ENCODE measurements at regions not wholly inside any gene's neighbourhood (a gene's known extent, or its start where the extent isn't known, plus 50 kb on each side); places are given as distances from the start of the nearest gene placed in this dataset.

GRCh38 chr9:38338342-38339018 is 54.0 kb upstream of the ALDH1B1 start:
- H3K9me3 ChIP-seq (ENCODE audit: insufficient read depth, low read length) = no peaks in the 10 kb centered on the region
- no peaks in the 10 kb centered on the region for H4K20me1 ChIP-seq (ENCODE audit: insufficient read depth, low read length)
- no peak overlapping the region for H3K27ac ChIP-seq (ENCODE audit: low read length)
- H3K9ac ChIP-seq (ENCODE audit: low read length) = no peak overlapping the region
- no peak overlapping the region for H2AFZ ChIP-seq (ENCODE audit: low read depth, low read length)
- no peak overlapping the region for H3K4me2 ChIP-seq (ENCODE audit: low read length)
- H3K27me3 ChIP-seq (ENCODE audit: low read depth, low read length) = no peaks in the 10 kb centered on the region; the same call in 1 of the 2 replicates
- no peaks in the 10 kb centered on the region for H3K36me3 ChIP-seq (replicated peaks; ENCODE audit: low read depth, low read length)
- no peaks in the 10 kb centered on the region for H3K79me2 ChIP-seq (ENCODE audit: low read length)
- TF ChIP-seq CTCF (IDR thresholded peaks at IDR 0.05; ENCODE audit: low read depth, low read length) (no peak), EZH2phosphoT487 (IDR thresholded peaks at IDR 0.05; ENCODE audit: low read depth) (no peak)
- H3K4me3 ChIP-seq (ENCODE audit: low read length) = no peak overlapping the region
- peaks cover 3% of the 10 kb centered on the region; the same call in 1 of the 2 replicates for H3K4me1 ChIP-seq (ENCODE audit: low read length)

GRCh38 chr9:38337706-38338264 is 54.7 kb upstream of the ALDH1B1 start:
- no peak overlapping the region for H3K9ac ChIP-seq (ENCODE audit: low read length)
- TF ChIP-seq EZH2phosphoT487 (IDR thresholded peaks at IDR 0.05; ENCODE audit: low read depth) = no peak
- H3K4me1 ChIP-seq (ENCODE audit: low read length) = peaks cover 3% of the 10 kb centered on the region; the same call in 1 of the 2 replicates
- H3K4me2 ChIP-seq (ENCODE audit: low read length) = no peak overlapping the region
- H3K9me3 ChIP-seq (ENCODE audit: insufficient read depth, low read length) = no peaks in the 10 kb centered on the region
- no peak overlapping the region for H2AFZ ChIP-seq (ENCODE audit: low read depth, low read length)
- no peaks in the 10 kb centered on the region for H4K20me1 ChIP-seq (ENCODE audit: insufficient read depth, low read length)
- no peaks in the 10 kb centered on the region for H3K36me3 ChIP-seq (replicated peaks; ENCODE audit: low read depth, low read length)
- H3K79me2 ChIP-seq (ENCODE audit: low read length) = no peaks in the 10 kb centered on the region
- H3K4me3 ChIP-seq (ENCODE audit: low read length) = no peak overlapping the region
- no peak overlapping the region for H3K27ac ChIP-seq (ENCODE audit: low read length)
- H3K27me3 ChIP-seq (ENCODE audit: low read depth, low read length) = no peaks in the 10 kb centered on the region; the same call in 1 of the 2 replicates

GRCh38 chr9:38337181-38337580 is 55.3 kb upstream of the ALDH1B1 start:
- Histone ChIP-seq H3K27me3 (ENCODE audit: low read depth, low read length) (no peaks in the 10 kb centered on the region; the same call in 1 of the 2 replicates), H3K79me2 (ENCODE audit: low read length) (no peaks in the 10 kb centered on the region), H3K9me3 (ENCODE audit: insufficient read depth, low read length) (no peaks in the 10 kb centered on the region), H4K20me1 (ENCODE audit: insufficient read depth, low read length) (no peaks in the 10 kb centered on the region), H3K27ac (ENCODE audit: low read length) (no peak overlapping the region), H3K9ac (ENCODE audit: low read length) (no peak overlapping the region), H3K4me3 (ENCODE audit: low read length) (no peak overlapping the region), H3K4me1 (ENCODE audit: low read length) (peaks cover 3% of the 10 kb centered on the region; the same call in 1 of the 2 replicates), H3K36me3 (replicated peaks; ENCODE audit: low read depth, low read length) (no peaks in the 10 kb centered on the region), H2AFZ (ENCODE audit: low read depth, low read length) (no peak overlapping the region), H3K4me2 (ENCODE audit: low read length) (no peak overlapping the region)
- no peak for TF ChIP-seq CTCF (IDR thresholded peaks at IDR 0.05; ENCODE audit: low read depth, low read length)

- Histone ChIP-seq H3K27ac (ENCODE audit: low read length) (no peak overlapping the region), H3K4me1 (ENCODE audit: low read length) (peaks cover 3% of the 10 kb centered on the region; the same call in 1 of the 2 replicates), H3K27me3 (ENCODE audit: low read depth, low read length) (no peaks in the 10 kb centered on the region; the same call in 1 of the 2 replicates), H3K9ac (ENCODE audit: low read length) (no peak overlapping the region), H3K9me3 (ENCODE audit: insufficient read depth, low read length) (no peaks in the 10 kb centered on the region), H4K20me1 (ENCODE audit: insufficient read depth, low read length) (no peaks in the 10 kb centered on the region), H3K79me2 (ENCODE audit: low read length) (no peaks in the 10 kb centered on the region), H3K36me3 (replicated peaks; ENCODE audit: low read depth, low read length) (no peaks in the 10 kb centered on the region), H3K4me2 (ENCODE audit: low read length) (no peak overlapping the region), H2AFZ (ENCODE audit: low read depth, low read length) (no peak overlapping the region), H3K4me3 (ENCODE audit: low read length) (no peak overlapping the region)
- TF ChIP-seq CTCF (IDR thresholded peaks at IDR 0.05; ENCODE audit: low read depth, low read length) (no peak), EZH2phosphoT487 (IDR thresholded peaks at IDR 0.05; ENCODE audit: low read depth) (no peak)
Measured at GRCh38 chr9:38336341-38336740, 56.2 kb upstream of the ALDH1B1 start.

Data from OCI-LY3 (cell line).